ENCODE measurements at regions not wholly inside any gene's neighbourhood (a gene's known extent, or its start where the extent isn't known, plus 50 kb on each side); places are given as distances from the start of the nearest gene placed in this dataset.

GRCh38 chr2:118265873-118266455 is 177.7 kb downstream of the INSIG2 start:
- TF ChIP-seq CTCF (IDR thresholded peaks at IDR 0.05; ENCODE audit: insufficient read depth, low read length, poor library complexity, severe bottlenecking) (no peak), EZH2phosphoT487 (conservative IDR thresholded peaks at IDR 0.05; ENCODE audit: low read length) (no peak)

Data from SU-DHL-6 (cell line).